HG03060 (cell line): ENCODE measurements at regions not wholly inside any gene's neighbourhood (a gene's known extent, or its start where the extent isn't known, plus 50 kb on each side); places are given as distances from the start of the nearest gene placed in this dataset.

ENCODE experiments used
- ATAC-seq: cut with Tn5 transposase; IDR thresholded peaks from one replicate; pipeline ENCODE4 v1.9.1; 2021; ENCODE audit warnings: low read depth, moderate number of reproducible peaks; ENCODE audit not compliant: unreplicated experiment

DNA sequence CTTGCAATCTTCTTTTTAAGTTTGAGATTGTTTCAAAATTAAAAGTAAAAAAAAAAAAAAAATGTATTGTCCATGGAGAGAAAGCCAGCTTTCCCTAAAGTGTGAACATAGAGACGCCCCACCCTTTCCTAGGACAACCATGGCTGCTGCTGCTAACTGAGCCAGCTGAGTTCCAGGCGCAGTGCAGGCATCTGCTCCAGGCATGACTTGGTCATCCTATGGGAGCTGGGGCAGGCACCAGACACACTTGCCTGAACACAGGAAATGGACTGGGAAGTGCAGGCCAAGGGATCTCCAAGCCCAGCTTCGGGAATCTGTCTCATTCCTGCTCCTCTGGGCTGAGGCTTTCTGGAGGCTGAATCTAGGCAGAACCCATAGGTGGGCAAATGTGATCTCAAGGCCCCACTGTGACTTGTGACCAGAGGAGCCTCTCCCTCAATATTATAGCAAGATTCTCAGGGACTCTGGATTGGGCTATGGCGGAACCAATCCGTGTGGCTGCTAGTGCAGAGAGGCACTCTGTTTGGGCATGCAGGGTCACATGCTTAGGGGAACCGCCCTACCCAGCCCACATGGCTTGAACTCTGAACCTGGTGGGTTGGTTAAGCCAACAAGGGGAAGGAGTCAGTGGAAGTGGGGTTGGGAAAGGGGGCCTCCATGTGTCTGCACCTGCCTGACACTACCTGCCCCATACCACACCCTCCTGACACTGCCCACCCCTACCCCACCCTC, 138.2 kb upstream of the CST7 start:
- no peak for ATAC-seq

DNA sequence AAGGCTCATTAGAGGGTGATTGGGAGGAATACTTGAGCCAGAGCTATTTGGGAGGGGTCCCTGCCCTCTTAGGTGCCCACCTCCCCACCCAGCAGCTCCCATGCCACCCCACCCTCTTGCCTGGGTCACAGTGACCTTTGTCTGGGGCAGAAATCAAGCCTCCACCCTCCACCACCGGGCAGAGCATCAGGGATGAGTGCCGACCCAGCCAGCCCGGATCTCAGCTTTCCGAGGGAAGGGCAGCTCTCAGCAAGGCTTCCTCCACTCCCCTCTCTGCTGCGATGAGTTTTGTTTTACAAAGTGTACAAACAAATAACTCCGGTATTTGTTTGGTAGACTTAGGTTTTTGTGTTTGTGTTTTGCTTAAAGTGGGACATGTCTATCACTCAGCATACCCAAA, 136.7 kb upstream of the CST7 start:
- no peak for ATAC-seq

GRCh38 chr20:24813080-24813479, 136.0 kb upstream of the CST7 start:
- no peak for ATAC-seq

GRCh38 chr20:24813496-24813895, 135.6 kb upstream of the CST7 start:
- no peak for ATAC-seq

- ATAC-seq = no peak
Measured at GRCh38 chr20:24813936-24814335, 135.1 kb upstream of the CST7 start.

DNA sequence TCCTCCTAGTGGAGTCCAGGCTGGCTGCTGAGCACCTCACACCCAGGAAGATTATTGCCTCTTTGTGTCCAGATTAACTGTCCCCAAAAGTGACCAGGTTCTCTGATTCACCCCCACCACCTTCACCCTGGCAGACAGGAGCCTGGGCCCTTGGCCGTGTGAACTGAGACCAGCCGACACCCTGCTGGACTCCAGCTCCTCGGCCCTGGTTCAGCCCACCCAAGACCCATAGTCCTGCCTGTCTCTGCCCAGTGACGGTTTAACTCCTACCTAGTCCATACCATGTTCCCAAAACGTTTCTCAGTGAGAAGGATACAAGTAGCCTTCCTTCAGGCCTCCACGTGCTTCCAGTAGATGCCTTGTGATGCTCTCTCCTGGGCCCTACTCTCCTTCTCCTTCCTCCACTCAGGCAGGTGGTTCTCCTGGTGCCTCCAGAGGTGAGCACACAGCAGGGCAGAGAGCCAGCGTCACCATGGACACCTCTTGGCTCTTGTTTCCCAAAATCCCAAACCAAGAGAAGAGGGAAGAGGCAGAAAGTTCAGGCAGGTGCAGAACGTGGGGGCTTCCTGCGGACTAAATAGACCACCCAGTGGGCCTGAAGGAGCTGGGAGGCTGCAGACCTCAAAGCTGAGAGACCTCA, 134.4 kb upstream of the CST7 start:
- no peak for ATAC-seq

DNA sequence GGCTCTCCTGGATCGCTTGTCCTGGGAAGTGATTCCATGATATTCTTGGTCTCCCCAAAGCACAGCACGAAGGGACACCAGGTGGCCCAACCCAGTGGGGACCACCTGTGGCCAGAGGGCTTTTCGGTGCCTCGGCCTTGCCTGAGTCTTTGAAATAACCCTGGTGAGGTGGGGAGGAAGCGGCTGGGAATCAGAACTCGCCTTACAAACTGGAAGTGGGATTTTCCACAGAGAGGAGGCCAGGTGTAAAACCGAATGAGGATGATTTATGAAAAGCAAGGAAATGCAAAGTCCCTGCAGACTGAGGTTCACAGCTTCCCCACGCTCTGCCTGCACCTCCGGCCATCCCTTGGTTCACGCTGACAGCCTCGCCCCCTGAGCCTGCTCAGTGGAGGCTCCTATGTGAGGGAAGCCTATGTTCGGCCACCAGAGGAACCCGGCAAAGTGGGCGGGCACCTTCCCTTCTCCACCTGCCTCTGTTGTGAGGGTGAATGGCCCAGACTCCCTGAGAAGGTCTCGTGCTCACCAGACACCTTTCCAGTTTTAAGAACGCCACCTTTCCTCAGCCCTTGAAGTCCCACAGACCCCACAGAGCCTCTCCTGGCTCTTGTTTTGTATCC, 133.8 kb upstream of the CST7 start:
- no peak for ATAC-seq

- ATAC-seq = no peak
Measured at GRCh38 chr20:24815931-24816330, 133.1 kb upstream of the CST7 start.

GRCh38 chr20:24816431-24816830, 132.6 kb upstream of the CST7 start:
- no peak for ATAC-seq

GRCh38 chr20:24816907-24817306, 132.2 kb upstream of the CST7 start:
- ATAC-seq = no peak

DNA sequence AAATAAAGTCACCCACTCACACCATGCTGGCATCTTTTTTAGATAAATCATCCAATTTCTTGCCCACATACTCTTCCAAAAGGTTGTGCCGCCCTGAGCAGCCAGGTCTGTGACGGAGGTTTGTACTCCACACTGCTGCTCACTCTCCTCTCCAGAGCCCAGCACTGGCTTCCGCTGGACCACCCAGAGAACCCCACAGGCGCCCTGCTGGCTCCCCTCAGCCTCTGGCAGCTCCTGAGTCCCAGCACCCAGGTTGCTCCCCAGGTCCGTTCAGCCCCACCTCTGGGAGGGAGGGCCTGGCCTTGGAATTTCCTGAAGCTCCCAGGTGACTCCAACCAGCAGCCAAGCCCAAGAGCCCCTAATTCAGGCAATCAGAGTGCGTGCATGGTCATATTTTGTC, 131.7 kb upstream of the CST7 start:
- no peak for ATAC-seq

DNA sequence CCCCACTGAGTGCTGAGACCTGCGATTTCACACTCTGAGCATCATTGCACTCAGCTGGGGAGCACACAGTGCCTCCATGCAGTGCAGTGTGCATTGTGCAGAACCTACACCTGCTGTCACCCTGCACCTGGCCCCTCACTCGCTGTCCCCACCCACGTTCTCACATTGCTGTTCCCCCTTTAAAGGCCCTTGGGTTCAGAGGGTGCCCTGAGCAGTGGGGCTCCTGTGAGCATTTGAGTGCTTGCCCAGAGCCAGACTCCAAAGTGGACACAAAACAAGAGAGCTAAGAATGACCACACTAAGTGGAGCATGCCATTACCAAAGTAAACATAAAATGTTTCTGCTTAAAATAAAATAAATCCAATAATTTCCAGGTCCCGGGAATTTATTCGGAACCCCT, 131.0 kb upstream of the CST7 start:
- no peak for ATAC-seq

DNA sequence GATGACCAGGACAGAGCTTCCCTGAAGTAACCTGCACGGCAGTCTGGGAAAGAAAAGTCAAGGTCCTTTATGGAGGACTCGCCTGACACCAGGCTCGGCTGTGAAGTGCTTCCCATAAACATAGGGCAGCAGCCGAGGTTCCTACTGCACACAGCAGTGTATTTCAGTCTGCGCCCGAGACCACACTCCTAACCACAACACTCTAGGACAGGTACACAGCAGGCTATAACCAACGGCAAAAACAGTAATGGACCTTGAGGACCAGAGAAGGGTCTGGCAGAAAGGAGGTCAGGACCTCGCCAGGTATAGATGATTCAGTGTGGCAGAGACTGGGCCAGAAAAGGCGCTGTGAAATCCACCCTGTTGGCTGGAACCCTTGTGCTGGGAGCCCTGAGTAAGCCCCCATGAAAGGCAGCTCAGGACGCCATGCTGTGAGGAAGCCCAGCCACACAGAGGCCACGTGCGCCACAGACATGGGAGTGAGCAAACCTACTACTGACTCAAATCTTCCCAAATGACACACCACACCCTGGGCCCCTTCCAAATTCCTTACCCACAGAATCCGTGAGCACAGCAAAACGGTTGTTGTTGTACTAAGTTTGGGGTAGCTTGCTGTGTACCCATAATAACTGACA, 129.6 kb upstream of the CST7 start:
- no peak for ATAC-seq

DNA sequence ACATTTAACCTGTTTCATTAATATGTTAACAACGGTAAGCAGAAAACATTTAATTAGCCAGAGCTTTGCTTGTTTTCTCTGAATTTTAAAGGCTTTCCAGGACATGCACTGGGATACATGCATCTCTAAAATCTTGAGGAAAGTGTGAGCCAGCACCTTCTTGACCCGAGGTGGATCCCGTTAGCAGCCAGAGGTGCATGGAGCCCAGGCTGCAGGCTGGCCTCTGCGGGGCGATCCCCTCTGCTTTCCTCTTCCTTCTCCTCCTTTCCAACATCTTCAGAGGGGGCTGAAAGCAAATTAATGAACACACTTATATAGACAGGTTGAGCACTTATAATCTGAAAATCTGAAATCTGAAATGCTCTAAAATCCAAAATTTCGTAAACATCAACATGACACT, 128.7 kb upstream of the CST7 start:
- ATAC-seq = no peak

- ATAC-seq = no peak
Measured at GRCh38 chr20:24821391-24821790, 127.7 kb upstream of the CST7 start.

DNA sequence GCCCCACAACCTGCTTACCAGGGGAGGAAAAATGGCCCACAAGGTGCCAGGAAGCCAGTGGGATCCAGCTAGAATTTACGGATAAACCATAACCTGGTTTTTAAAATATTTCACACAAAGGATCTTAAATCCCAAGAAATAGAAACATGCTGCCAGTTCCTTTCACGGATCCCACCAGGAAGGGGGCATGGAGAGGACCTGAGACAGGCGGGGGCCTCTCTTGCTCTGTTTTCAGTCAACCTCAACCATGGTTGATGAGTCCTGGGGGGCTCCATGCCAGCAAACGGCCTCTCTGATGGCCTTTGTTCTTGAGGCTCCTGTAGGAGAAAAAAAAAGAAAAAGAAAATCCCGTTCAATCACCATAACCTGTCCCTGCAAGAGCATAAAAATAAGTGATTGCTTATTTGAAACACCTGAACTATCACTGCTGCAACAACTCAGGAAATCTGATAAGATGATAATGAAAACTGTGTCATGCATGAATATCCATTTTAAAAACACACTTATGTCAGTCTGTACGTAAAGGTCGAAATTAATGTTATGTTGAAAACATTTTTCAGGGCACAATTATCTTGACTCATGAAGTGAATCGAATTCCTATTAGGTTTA, 125.8 kb upstream of the CST7 start:
- no peak for ATAC-seq

DNA sequence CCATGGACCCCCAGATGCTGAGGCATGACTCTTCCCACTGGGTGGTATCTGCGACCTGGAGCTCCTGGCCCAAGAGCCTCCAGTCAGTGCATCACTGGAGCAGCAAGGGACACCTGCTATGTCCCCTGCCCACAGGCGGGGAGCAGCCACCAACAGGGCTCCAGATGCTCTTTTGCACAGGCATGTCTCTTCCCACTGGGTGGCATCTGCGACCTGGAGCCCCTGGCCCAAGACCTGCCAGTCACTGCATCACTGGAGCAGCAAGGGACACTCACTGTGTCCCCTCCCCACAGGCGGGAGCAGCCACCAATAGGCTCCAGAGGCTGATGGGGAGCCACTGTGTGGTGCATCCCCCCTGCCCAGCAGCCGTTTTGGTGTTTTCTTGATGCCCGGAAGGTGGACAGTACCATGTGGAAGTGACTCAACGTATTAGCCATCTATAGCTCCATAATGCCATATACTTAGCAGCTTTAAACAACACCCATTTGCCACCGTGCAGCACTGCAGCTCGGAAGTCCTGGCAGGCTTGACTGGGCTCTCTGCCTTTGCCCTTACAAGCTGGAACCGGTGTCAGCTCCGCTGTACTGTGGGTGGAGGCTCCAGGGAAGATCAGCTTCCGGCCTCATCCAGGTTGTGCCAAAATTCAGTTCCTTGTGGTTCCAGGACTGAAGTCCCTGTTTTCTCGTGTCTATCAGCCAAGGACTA, 124.9 kb upstream of the CST7 start:
- no peak for ATAC-seq

DNA sequence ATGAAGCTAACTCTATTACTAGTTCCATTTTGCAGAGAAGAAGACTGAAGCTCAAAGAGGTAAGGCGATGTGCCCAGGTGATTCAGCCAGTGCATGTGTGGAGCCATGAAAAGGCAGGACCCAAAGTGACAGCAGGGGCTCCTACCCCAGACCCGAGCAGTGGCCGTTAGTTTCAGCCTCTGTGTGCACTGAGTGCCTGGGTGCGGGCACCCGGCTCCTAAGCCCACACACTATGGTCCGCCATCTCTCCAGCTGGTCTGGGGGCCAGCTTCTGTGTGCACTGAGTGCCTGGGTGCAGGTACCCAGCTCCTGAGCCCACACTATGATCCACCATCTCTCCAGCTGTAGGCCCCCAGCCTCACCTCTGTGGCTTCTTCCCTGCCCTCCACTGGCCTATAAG, 123.5 kb upstream of the CST7 start:
- ATAC-seq = no peak

GRCh38 chr20:24827603-24828295, 121.3 kb upstream of the CST7 start:
- no peak for ATAC-seq
